Choroid plexus epithelial cell (primary cell): ENCODE measurements at regions not wholly inside any gene's neighbourhood (a gene's known extent, or its start where the extent isn't known, plus 50 kb on each side); places are given as distances from the start of the nearest gene placed in this dataset.

Experiments used
- DNase-seq: peaks from one replicate; pipeline ENCODE4 v3.0.0-alpha.2; 2010; ENCODE audit warnings: low read depth
- H3K4me3 ChIP-seq: 2 replicates; pipeline ENCODE4 v1.5.1; 2011; ENCODE audit warnings: low read depth, mild to moderate bottlenecking, control low read depth, low read length, moderate library complexity
- TF ChIP-seq, protein P1 (sequence below): conservative IDR thresholded peaks from 2 replicates; pipeline ENCODE4 v1.5.1; 2011; ENCODE audit warnings: low read depth, mild to moderate bottlenecking, control low read depth, inconsistent platforms, low read length, moderate library complexity

DNA sequence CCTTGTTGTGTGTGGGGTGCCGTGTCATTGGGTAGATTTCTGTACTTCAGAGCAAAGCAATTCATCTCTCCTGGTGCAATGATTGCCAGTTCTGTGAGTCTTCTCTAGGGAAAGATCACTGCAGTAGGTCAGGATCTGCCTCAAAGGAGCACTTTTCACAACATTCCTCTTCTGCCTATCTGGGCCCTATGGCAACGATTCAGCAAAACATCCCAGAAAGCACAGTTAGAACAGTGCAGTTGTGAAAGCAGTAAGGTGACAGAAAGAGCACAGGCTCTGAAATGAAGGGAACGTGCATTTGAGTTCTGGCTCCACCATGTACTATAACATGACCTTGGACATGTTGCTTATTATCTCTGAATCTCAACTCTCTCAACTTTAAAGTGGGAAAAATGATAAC, 178.5 kb upstream of the N4BP1 start:
- TF ChIP-seq, protein P1, sequence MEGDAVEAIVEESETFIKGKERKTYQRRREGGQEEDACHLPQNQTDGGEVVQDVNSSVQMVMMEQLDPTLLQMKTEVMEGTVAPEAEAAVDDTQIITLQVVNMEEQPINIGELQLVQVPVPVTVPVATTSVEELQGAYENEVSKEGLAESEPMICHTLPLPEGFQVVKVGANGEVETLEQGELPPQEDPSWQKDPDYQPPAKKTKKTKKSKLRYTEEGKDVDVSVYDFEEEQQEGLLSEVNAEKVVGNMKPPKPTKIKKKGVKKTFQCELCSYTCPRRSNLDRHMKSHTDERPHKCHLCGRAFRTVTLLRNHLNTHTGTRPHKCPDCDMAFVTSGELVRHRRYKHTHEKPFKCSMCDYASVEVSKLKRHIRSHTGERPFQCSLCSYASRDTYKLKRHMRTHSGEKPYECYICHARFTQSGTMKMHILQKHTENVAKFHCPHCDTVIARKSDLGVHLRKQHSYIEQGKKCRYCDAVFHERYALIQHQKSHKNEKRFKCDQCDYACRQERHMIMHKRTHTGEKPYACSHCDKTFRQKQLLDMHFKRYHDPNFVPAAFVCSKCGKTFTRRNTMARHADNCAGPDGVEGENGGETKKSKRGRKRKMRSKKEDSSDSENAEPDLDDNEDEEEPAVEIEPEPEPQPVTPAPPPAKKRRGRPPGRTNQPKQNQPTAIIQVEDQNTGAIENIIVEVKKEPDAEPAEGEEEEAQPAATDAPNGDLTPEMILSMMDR, result no peak
- no peak for DNase-seq
- no peak overlapping the region for H3K4me3 ChIP-seq

DNA sequence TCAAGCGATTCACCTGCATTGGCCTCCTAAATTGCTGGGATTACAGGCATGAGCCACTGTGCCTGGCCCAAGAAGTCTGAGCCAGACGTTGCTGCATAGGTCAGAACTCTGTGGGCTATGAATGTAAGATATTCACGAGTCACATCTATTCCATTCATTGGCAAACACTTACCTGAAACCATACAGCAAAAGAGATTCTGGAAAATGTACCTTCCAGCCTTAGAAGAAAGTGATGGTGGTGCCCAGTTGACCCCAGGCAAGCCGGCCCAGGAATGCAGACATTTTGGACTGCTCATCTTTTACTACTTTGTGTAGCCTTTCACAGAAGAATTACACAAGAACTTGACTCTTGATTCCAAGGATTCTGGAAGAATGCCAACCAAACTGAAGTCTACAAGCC, 135.6 kb upstream of the N4BP1 start:
- TF ChIP-seq, protein P1, result no peak
- no peak overlapping the region for H3K4me3 ChIP-seq

DNA sequence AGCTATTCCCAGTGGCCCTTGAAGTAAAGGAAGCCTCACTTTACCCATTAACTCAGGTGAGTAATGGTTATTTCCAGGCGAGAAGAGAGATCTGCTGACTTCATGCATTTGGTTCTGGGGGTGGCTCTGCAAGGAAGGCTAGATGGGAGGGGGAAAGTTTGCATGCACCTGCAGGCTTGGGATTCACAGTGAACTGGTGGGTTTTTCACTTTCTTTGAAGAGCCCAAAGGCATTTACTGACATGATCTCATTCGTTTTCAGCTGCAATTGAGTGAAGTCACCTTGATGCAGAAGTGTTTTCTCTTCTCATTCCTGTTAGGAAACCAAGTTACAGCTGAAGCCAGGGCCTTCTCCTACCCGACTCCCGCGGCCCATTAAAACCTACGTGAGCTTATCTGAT, 131.0 kb upstream of the N4BP1 start:
- no peak for DNase-seq
- no peak overlapping the region for H3K4me3 ChIP-seq
- TF ChIP-seq, protein P1, result no peak

More for the DNA sequence above, 135.6 kb upstream of the N4BP1 start:
- no peak for DNase-seq

DNA sequence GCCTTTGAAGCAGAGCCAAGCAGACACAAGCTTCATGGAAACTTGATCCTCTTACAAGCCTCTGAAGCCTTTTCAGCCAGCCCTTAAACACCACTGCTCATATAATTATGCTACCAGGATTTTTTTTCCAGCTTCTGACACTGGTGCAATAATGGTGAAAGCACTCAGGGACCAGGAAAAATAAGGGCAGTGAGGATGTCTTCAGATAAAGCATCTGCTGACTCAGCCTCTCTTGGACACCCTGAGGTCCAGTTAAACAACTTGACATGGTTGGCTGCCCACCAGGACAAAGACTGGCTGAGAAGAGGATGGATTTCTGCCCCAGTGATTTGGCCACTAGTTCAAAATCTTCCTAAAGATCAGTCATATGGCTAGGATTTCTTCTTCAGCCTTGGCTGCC, 124.2 kb upstream of the N4BP1 start:
- no peak for DNase-seq
- TF ChIP-seq, protein P1, result no peak
- H3K4me3 ChIP-seq, result no peak overlapping the region

DNA sequence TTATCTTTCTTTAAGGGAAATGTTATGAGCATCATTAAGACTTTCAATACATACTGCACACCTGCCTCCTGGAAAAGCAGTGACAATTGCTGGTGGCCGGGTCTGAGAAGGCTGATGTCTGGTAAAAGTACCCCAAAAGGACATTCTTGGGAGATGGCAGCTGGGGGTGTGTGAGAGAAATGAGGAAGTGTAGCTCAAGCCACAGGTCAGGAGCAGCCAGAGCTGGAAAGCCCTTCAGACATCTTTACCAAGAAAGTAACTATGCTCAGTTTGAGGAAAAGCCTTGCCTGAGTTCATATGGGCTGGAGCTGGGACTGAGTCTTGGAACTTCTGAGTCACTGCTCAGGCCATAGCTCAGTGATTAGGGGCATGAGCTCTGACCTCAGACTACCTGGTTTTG, 94.7 kb upstream of the N4BP1 start:
- no peak for DNase-seq
- TF ChIP-seq, protein P1, result no peak
- H3K4me3 ChIP-seq, result no peak overlapping the region

DNA sequence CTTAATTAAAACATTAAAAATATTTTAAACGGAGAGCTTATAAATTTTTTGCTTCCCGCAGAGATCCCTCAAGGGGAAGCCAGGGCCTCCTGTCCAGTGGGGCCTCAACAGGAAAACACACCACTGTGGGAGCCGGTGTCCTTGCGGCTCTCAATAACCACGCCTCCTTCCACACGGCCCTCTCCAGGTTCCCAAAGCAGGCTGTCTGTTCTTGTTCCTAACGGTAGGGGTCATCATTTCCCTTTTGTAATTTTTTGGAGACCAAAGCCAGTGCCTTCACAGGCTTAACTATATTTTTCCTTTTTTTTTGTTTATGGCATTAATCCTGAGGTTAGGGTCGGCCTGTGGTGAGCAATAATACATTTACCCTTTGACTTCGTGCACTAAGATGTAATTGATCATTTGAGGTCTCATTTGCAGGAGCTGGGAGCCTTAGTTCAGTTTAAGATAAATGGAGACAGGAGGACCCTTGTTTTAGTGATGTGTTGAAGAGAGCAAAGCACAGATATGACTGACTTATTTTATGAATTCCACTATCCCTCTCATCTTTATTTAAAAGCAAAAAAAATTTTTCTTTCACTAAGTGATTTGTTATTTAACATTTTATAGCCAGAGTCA, 77.5 kb upstream of the N4BP1 start:
- peak; percentile 85 for DNase-seq
- TF ChIP-seq, protein P1, result peak; percentile 84
- H3K4me3 ChIP-seq, result no peak overlapping the region

DNA sequence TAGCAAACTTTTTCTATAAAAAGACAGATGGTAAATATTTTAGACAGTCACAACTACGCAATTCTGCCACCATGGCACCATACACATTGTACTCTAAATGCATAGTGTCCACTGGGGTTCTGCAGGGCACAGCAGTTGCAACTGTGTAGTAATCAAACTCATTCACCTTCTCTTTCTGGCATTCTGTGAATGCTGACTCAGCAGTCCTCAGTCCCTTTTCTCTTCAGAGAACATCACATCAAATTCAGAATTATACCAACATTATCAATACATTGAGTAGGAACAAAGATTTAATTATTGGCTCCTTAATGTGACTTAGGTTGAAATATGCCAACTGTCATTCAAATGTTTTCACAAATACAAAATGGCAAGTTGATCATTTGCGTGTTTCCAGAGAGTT, 74.2 kb upstream of the N4BP1 start:
- TF ChIP-seq, protein P1, result no peak
- DNase-seq, result no peak
- H3K4me3 ChIP-seq, result no peak overlapping the region
